Mucosa of gallbladder (tissue), 1 donor: ENCODE measurements at regions not wholly inside any gene's neighbourhood (a gene's known extent, or its start where the extent isn't known, plus 50 kb on each side); places are given as distances from the start of the nearest gene placed in this dataset.
"Not testable (repeated sequence)": the region's sequence is repeated elsewhere in the genome, so short reads cannot be mapped to it uniquely, and the experiment has no call there.

Experiments
- DNase-seq: peaks from one replicate; pipeline ENCODE4 v3.0.0-alpha.2; 2020; ENCODE audit warnings: low spot score
- donor health status: DM: no; HTN: no; CAD: no.

- DNase-seq = no peak
Observed at GRCh38 chr3:181920409-181920808, 208.7 kb downstream of the SOX2 start.

DNA sequence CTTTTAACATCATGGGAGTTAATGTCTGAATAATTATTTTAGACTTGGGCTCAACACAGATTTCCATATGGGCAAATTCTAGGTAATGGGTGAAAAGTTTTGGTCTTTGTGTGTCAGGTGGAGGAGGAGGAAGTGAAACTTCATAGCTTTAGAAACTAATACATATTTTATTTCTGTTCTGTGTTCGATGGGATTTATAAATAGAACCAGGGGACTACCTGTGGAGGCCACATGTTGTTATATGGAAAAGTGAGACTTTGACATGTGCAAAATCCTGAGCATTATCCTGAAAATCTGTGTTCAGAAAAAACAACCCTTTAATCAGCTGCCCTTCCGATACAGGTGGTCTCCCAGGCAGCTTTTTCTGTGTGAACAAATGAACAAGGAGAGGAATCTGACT is 209.5 kb downstream of the SOX2 start:
- DNase-seq = no peak

- not testable (repeated sequence) for DNase-seq
Observed at GRCh38 chr3:181925841-181926240, 214.1 kb downstream of the SOX2 start.

- no peak for DNase-seq
Observed at GRCh38 chr3:181929501-181929900, 217.8 kb downstream of the SOX2 start.

- DNase-seq = no peak
Observed at GRCh38 chr3:181930105-181930504, 218.4 kb downstream of the SOX2 start.

DNA sequence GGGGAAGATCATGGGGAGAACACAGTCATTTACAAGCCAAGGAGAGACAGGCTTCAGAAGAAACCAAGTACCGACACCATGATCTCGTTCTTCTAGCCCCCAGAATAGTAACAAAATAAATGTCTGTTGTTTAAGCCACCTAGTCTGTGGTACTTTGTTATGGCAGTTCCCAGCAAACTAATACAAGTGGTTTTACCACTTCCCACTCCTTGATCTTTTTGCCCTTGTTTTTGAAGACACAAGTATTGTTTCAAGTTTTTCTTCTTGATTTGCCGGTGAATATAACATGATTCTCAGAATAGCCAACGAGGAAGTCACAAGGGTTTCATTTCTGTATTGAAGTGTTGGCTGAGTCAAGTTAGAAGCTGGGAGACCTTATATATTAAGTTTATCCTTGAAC is 220.3 kb downstream of the SOX2 start:
- no peak for DNase-seq

- DNase-seq = no peak
Observed at GRCh38 chr3:181933052-181933618, 221.4 kb downstream of the SOX2 start.

DNA sequence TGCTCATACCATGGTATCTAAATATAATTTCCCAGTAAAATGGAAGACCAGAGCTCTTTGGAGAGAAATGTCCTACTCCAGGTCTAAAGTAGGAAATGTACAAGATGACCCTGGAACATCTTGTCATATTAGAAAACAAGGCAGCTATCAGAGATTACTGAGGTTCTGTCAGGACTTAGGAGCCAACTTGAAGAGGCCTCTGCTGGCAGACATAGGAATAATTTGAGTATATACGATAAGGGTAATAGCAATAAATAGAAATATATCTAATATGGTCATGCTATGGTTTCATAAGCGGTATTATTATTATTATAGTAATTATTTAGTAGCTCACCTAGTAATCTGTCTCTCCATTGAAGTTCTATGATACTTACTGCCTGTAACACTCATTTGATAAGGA is 224.2 kb downstream of the SOX2 start:
- no peak for DNase-seq

DNA sequence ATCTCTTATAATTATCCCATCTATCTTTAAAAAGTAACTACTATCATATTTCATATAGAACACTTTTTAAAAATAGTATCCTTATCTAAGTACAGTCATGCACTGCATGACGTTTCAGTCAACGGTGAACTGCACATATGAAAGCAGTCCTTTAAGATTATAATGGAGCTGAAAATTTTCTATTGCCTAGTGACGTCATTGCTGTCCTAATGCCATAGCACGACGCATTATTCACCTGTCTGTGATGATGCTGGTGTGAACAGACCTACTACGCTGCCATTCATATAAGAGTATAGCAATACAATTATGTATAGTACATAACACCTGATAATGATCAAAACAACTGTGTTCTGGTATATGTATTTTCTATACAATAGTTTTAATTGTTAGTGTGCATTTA is 225.0 kb downstream of the SOX2 start:
- DNase-seq = no peak

GRCh38 chr3:181938580-181938979 is 226.9 kb downstream of the SOX2 start:
- DNase-seq = not testable (repeated sequence)

DNA sequence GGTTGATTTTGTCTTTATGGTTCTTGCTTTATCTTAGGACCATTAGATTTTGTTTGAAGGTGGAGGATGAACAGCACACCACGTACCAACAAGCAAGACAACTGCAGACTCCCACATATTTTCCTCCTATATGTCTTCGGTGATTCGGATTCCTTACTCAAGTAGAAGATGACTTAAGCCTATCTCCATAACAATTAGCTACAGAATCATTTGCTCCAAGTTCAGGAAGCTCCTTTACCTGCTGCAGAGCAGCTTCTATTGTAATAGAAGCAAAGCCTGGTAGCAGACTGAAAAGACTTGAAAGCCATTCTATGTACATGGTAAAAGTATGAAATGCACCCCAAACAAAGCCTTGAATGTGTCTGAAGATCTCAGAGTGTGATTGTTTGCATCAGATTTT is 229.0 kb downstream of the SOX2 start:
- no peak for DNase-seq

DNA sequence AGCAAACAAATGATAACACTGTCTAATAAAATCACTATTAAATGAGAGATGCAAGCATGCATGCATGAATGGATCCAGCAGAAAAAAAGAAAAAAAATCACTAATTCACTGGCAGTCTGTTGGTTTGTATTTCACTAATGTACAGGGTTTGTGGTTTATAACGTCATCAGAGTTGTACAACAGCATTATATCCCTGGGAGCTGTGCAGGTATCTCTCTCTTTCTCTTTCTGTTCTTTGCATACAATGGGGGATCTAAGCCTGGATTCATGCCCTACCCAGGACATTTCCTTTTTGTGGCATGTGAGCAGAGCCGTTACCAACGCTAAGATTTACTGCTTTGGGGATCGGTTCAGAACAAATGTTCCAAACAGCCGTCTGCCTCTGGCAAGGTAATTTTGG is 229.5 kb downstream of the SOX2 start:
- DNase-seq = no peak

DNA sequence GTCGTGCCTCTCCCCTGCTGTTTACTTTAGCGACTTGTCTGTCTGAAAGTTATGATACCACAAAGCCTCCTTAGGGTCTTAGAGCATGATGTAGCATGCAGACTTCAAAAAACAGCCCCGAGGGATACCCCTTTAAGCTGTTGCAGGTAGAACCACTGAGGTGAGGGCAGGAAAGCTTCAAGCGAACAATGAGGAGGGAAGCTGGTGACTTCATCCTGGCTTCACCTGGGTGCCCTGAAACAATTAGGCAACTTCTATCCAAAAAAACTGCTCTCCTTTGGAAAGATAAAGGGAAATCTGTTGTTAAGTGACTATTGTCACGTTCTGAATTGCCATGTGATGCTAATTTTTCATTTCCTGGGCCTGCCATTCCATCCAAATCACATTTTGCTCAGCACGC is 231.6 kb downstream of the SOX2 start:
- no peak for DNase-seq

- no peak for DNase-seq
Observed at GRCh38 chr3:181947606-181948005, 235.9 kb downstream of the SOX2 start.

DNA sequence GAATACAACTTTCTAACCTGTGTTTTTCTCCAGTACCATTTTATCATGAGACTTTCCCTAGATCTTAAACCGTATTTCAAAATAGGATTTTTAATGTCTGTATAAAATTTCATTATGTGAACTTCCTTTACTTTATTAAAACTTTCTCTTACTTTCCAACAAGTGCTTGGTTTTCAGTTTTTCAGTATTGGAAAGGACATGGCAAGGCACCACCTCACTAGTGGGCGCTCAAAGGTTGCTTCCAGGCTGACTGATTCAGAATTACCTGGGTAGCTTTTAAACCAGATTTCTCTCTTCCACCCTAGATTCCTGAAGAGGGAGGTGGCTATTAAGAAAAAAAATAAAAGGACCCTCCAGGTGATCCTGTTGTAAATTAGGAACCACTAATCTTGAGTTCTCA is 236.6 kb downstream of the SOX2 start:
- DNase-seq = no peak

DNA sequence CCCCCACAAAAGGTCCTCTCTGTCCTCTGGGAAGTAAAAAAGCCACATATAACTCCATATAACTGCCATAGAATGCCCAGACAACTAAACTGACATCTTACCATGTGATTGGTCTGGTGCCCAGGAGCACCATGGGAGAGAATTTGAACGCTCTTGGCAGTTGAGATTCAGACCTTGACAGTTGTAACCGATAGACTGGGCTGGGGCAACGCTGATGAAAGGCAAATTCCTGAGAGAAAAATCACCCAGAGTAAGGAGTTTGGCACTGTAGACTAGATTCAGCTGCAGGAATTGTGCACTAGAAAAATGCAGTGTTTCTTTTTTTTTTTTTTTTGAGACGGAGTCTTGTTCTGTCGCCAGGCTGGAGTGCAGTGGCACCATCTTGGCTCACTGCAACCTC is 240.5 kb downstream of the SOX2 start:
- DNase-seq = no peak

- DNase-seq = no peak
Observed at GRCh38 chr3:181952929-181953328, 241.2 kb downstream of the SOX2 start.

- no peak for DNase-seq
Observed at GRCh38 chr3:181955566-181955965, 243.8 kb downstream of the SOX2 start.

DNA sequence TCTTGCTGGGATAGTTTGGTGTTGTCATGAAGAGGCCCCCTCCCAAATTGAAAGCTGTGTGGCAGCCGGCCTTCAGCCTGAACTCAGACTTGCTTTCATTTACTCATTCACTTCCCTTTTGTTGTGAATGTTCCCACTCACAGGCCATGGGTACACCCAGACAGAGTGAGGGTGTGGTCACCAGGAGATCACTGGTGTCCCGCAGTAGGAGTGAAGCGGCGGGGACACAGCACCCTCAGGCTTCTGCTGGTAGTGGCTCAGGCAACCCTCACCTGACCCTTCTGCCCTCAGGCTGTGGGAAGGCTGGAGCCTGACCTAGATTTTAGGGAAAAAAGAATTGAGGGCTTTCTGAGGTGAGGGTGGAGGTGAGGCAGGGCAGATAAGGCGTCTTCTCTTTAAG is 244.4 kb downstream of the SOX2 start:
- no peak for DNase-seq

DNA sequence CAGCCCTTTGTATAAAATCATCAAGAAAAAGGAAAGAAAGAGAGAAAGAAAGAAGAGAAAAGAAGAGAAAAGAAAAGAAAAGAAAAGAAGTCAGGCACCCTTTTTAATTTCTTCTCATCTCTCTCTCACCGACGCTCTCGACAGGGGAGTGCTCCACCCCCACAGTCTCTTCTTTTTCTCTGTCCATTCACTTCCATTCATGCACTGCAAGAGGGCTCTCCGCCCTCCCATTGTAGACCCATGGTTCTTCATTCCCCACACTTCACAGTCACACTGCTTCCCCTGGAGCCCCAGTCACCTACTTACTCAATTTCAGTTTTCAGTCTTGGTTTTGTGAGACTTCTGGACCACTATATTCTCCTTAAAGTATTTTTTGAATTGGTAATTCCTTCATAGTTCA is 254.7 kb downstream of the SOX2 start:
- no peak for DNase-seq

GRCh38 chr3:181969925-181970324 is 258.2 kb downstream of the SOX2 start:
- DNase-seq = no peak

GRCh38 chr3:181971424-181971823 is 259.7 kb downstream of the SOX2 start:
- DNase-seq = no peak

DNA sequence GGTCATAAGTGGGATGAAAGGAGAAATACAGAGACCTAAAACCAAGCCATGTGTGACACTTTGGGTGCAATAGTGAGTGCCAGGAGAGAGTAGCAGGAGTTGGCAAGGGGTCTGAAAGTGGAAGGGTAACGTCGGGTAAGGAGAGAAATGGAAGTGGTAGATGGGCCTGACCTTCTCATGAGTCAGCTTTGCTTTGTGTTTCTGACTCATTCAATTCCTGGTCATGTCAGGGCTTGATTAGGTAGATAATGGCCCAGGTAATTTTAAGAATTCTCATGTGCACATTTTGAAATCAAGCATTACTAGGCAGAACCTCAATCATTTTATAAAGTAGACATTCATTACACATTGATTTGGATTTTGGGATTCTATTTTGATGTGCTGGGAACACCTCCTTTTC is 262.5 kb downstream of the SOX2 start:
- no peak for DNase-seq

- DNase-seq = no peak
Observed at GRCh38 chr3:181976526-181976925, 264.8 kb downstream of the SOX2 start.

- DNase-seq = no peak
Observed at GRCh38 chr3:181985386-181985785, 273.7 kb downstream of the SOX2 start.
